Hematopoietic multipotent progenitor cell treated with erythropoietin and hydrocortisone succinate and interleukin-3 and kit ligand, for 8 days (in vitro differentiated cells): ENCODE measurements at regions not wholly inside any gene's neighbourhood (a gene's known extent, or its start where the extent isn't known, plus 50 kb on each side); places are given as distances from the start of the nearest gene placed in this dataset.

Source experiments
- DNase-seq: peaks from one replicate; pipeline ENCODE4 v3.0.0-alpha.2; 2015

GRCh38 chr9:12461763-12462460 lies 231.3 kb upstream of the TYRP1 start:
- no peak for DNase-seq

- DNase-seq, result no peak
Observed at GRCh38 chr9:12462861-12463260, 230.3 kb upstream of the TYRP1 start.

GRCh38 chr9:12463641-12464040 lies 229.5 kb upstream of the TYRP1 start:
- DNase-seq, result no peak

- DNase-seq, result no peak
Observed at GRCh38 chr9:12464400-12464799, 228.8 kb upstream of the TYRP1 start.

- DNase-seq, result peak; percentile 36
Observed at GRCh38 chr9:12464910-12465512, 228.2 kb upstream of the TYRP1 start.

- DNase-seq, result no peak
Observed at GRCh38 chr9:12469084-12469483, 224.1 kb upstream of the TYRP1 start.

GRCh38 chr9:12494411-12494810 lies 198.8 kb upstream of the TYRP1 start:
- no peak for DNase-seq

- no peak for DNase-seq
Observed at GRCh38 chr9:12497790-12498189, 195.4 kb upstream of the TYRP1 start.

- no peak for DNase-seq
Observed at GRCh38 chr9:12502520-12502919, 190.7 kb upstream of the TYRP1 start.

GRCh38 chr9:12503606-12504122 lies 189.5 kb upstream of the TYRP1 start:
- no peak for DNase-seq

GRCh38 chr9:12510551-12510950 lies 182.6 kb upstream of the TYRP1 start:
- DNase-seq, result no peak

GRCh38 chr9:12511726-12512125 lies 181.5 kb upstream of the TYRP1 start:
- no peak for DNase-seq

- no peak for DNase-seq
Observed at GRCh38 chr9:12516031-12516430, 177.2 kb upstream of the TYRP1 start.

GRCh38 chr9:12516573-12516972 lies 176.6 kb upstream of the TYRP1 start:
- no peak for DNase-seq

GRCh38 chr9:12538842-12539579 lies 154.2 kb upstream of the TYRP1 start:
- no peak for DNase-seq

- DNase-seq, result no peak
Observed at GRCh38 chr9:12539580-12539975, 153.6 kb upstream of the TYRP1 start.

- DNase-seq, result no peak
Observed at GRCh38 chr9:12544700-12545099, 148.5 kb upstream of the TYRP1 start.

GRCh38 chr9:12554636-12555035 lies 138.5 kb upstream of the TYRP1 start:
- peak; percentile 2 for DNase-seq

- DNase-seq, result no peak
Observed at GRCh38 chr9:12566404-12567090, 126.6 kb upstream of the TYRP1 start.

GRCh38 chr9:12584656-12585522 lies 108.3 kb upstream of the TYRP1 start:
- DNase-seq, result no peak

GRCh38 chr9:12595400-12595799 lies 97.8 kb upstream of the TYRP1 start:
- no peak for DNase-seq

GRCh38 chr9:12604164-12604821 lies 88.9 kb upstream of the TYRP1 start:
- DNase-seq, result no peak
